ENCODE measurements at regions not wholly inside any gene's neighbourhood (a gene's known extent, or its start where the extent isn't known, plus 50 kb on each side); places are given as distances from the start of the nearest gene placed in this dataset.

DNA sequence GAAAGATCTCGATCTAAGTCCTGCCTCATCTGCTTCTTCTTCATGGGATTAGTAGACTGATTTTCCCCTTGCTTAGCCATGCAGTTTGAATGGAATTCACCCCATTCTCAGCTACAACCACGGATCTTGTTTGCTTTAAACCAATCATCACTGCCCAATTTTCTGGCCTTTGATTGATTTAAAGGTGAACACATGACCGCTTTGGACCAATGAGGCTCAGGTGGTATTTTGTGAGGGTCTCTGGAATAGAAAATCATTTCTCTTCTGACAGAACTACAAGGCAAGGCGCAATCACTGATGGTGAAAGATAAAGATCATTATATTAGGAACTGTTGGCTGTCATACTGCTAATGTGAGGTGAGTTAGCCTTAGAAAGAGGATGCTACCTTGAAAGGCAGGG lies 213.0 kb upstream of the PLEKHG7 start:
- DNase-seq = no peak

DNA sequence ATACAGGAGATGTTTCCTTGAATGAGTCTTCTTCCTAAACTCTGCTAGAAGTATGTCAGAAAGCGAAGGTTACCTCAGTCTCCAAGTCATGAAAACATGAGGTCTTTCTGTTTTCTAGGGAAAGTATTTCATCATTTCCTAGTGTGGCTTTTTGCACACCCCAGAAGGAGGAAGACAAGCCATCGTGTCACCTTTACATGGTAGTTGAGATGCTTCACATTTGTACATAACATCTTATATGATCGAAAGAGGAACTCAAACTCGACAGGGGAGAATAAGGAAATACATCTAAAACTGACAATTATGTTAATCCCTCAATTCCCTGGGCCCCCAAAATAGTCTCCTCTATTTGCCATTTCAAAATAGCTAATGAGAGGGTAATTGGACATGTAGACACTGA lies 214.1 kb upstream of the PLEKHG7 start:
- DNase-seq = no peak

DNA sequence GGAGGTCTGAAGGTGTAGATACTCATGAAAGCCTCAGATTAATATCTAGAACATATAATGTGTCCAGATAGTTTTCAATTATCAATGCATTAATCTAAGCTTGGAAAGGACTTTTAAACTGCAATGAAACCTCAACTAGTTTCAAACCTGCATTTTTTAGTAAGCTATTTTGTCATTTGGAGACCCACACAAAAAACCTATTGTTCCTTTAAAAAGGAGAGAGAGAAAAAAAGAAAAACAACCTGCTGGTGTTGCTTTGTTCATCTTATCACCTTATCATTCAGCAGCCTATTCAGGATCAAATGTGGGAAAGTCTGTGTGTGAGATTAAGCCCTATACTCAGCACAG lies 215.7 kb upstream of the PLEKHG7 start:
- no peak for DNase-seq

DNA sequence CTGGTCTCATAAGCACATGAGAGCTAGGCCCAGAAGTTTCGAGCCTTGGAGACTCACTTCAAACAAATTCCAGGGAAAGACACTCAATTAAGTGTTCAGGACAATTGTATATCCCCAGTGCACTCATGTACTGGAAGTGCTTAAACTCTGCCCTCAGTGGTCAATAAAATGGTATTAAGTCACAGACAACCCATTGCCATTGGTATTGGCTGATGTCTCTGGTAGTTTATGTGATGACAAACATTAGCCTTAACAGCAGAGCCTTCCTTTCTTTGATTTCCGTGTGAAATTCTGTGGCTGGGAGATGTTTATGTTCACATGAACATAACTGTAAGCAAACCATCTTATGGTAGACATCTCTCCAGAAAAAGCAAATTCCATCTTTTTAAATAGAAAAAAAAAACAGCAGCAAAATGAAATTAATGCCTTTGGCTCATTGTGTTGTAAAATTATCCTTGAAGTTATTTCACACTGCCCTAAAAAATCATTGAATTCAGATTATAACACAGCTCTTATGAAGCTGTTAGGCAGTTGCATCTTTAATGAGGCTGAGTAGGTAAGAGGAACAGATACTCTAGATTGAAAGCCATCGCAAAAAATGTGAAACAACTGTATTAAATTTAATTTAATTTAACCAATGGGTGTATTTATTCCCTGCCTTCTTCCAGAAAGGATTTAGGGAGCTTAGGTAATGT lies 216.2 kb upstream of the PLEKHG7 start:
- DNase-seq = no peak

DNA sequence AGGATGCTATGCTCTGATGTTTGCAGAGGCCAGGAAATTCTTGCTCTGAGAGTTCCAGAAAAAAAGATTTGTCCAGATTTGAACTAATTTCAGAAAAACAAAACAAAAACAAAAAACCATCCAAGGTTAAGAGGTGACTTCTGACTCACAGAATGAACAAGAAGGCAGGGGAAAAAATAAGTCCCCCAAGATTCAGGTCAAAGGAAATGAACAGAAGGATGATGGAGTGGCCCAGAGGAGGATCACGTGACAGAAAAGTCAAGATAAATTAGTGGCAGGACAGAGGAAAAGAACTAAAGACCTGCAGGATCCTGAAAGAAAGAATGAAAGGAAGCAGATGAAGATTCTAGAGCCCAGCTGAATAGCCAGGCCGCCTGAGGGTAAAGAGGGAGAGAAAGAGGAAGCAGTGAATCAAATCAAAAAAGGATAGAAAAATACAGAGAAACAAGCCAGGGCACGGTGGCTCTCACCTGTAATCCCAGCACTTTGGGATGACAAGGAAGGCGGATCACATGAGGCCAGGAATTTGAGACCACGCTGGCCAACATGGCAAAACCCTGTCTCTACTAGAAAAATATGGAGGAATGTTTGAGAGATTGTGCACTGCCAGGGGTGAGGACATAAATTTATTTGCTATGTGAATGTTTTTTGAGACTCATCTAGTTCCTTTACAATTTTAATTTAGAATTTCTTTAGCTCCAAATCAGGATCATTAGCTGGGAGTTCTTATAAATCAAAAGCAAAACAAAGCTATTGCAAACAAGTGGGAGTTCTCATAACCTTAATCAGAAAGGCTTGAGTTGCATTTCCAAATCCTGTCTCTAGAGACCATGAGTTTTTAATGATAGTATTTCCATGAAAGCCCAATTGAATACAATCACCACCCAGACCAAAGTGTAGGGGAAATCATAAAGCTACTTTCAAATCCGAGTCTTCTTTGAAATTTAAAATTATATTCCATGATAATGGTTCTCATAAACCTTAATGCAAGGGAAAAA lies 217.1 kb upstream of the PLEKHG7 start:
- DNase-seq = no peak

DNA sequence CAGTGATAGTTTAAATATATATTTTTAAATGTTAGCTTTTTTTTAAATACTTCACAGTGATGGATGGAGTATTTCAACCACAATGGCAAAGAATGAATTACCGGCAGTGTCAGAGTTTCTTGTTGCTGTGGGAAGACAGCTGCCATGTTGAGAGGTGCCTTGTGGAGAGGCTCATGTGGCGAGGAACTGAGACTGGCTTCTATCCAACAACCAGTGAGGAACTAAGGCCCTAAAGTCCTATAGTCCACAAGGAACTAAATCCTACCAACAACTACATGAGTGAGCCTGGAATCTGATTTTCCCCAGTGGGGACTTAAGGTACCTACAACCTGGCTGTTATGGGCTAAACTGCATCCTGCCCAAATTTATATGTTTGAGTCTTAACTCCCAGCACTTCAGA lies 220.2 kb upstream of the PLEKHG7 start:
- DNase-seq = no peak

DNA sequence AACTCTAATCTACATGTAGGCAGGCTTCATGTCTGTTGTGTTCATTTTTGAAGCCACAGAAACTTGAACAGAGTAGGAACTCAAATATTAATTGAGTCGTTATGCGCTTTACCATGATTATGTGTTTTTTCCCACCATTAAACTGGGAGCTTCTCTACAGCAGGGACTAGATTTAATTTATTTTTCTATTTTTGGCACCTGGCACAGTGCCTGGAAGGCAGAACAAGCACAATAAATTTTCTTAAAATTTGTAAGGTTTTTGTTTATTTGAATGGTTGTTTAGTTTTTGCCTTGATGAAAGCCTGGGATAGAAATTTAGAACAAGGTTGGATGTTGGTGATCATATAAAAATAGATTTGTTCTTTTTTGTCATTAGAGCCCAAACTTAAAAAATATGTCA lies 221.7 kb upstream of the PLEKHG7 start:
- no peak for DNase-seq

DNA sequence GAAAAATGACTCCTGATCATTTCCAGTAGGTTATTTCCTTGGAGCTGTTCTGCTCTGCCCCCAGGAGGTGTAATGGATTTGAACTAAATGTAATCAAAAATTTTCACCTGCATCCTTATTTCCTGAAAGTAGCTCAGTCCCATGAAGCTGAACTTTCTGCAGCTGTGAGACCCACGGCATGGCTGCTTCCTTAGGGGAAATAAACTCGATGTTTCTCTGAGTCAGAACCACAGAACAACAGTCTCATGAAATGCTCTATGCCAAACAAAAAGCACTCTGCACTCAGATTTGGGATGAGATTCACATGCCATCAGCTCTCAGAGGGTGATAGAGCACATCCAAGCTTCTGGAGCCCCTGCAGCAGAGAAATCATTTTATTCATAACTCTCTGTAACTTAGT lies 224.1 kb upstream of the PLEKHG7 start:
- DNase-seq = peak; percentile 57

DNA sequence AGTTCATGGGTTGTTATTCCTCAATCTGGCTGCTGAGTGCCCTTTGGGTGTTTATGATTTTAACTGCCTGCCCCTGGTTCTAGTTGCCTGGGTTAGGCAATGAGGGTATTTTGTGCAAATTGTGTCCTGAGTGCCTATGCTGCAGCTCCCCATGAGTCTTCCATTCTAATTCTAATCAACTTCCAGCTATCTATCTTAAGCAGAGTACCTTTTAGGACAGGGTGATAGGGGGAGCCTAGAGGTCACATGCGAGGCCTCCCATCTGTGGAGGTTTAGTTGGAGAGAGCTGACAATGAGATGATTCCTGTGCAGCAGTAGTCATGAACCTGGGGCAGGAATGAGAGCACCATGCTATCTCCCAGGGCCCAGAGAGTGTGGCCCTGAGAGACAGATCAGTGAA lies 225.9 kb upstream of the PLEKHG7 start:
- no peak for DNase-seq

DNA sequence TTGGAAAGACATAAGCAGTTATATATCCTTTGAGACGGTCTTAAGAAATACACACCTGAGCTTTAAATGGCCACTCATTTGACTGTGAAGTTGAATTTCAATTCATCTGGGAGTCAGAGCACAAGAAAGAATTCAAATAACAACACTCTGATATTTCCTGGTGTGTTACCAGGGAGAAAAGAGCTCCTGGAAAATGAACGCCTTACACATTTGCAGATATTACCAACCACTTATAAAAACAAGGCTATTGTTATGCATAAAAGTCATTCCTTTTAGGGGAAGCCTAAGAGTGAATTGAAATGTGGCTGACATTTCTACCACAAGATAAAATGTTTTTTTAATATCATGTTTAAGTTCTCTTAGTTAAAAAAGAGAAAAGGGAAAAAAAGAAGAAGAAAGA lies 229.2 kb upstream of the PLEKHG7 start:
- DNase-seq = no peak

DNA sequence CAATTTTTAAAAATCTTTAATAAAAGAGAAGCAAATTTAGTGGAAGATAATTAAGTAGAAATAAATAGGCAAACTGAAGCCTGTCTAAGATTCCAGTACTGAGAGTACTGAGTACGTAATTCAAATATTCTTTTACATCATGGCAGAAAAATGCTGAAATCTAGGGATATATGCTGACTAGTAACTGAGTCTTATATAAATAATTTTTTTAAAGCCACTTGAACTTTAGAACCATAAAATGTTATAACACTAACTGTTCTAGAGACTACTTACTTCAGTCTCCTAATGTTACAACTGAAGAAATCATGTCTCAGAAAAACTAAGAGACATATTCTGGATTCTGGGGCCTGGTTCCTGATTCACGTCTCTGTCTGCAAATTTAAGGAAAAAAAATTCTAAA lies 230.6 kb upstream of the PLEKHG7 start:
- DNase-seq = no peak

DNA sequence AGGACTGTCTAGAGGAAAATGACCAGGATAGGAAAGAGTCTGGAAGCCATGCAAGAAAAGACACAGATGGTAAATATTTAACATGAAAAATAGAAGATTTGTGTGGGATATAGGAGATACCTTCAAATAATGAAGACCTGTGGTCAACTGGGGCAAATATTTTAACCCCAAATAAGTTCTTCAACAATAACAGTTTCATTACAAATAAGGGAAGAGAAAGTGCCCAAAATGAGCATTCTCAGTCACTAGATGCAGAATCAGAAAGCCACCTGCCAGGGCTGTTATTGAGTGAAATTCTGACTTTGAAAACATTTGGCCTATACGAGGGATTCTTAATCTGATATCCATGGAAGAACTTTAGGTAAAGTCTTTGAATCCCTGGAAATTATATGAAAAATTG lies 231.2 kb upstream of the PLEKHG7 start:
- DNase-seq = no peak

DNA sequence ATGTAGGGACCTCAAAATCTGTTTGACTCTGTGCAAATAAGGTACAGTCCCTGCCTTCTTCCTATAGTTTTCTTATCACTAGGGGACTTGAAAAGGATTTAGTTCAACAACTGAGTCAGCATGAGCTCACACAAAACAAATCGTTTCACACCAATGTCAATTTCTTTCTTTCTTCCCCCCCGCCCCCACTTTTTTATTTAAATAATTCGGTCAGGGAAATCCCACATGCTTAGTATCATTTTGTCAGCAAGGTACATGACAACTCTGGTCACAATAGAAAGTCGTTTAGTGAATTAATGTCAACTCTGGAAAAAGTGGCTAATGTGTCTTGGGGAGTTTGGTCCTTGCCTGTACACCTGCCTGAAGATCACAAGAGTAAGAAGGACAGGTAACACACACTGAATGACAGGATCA lies 232.2 kb upstream of the PLEKHG7 start:
- DNase-seq = no peak

DNA sequence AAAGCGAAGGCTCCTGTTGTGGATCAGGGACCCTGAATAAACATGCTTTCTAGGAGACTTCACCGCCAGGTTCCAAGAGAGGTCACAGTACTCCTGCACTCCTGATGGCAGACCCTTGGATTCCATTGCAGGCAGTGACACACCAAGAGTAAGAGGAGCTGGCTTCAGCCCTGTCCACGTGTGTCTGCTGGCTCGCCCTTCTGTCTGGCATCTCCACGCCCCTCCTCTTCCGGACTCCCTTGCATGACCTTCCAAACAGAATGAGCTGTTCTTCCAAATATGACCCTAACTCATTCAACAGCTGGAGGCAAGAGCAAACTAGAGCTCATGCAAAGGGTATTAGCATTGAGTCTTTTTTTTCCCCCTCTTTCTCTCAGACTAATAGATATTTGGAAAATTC lies 233.0 kb upstream of the PLEKHG7 start:
- no peak for DNase-seq

DNA sequence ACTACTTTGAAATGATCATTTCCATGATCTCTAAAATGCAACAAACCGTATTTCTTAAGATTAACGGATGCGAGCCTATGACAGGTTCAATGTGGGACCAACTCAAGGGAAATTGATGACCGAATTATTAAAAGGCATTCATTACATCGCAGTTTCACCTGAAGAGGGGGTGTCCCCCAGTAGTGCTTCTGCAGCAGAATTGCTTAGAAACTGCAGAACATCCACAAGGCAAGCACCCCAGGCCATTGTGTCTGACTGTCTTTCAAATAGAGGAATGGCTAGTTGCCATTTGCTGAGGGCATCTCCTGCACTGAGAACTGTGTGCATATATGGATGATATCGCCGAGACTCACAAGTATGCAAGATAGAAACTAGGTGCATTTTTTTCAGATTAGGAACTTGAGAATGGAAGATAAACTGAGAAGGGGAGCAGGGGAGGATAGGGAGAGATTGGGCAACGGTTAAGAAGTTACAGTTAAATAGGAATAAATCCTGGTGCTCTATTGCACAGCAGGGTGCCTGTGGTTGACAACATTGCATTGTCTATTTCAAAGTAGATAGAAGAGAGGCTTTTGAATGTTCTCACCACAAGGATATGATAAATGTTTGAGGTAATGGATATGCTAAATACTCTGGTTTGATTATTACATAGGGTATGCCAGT lies 234.3 kb upstream of the PLEKHG7 start:
- DNase-seq = no peak

DNA sequence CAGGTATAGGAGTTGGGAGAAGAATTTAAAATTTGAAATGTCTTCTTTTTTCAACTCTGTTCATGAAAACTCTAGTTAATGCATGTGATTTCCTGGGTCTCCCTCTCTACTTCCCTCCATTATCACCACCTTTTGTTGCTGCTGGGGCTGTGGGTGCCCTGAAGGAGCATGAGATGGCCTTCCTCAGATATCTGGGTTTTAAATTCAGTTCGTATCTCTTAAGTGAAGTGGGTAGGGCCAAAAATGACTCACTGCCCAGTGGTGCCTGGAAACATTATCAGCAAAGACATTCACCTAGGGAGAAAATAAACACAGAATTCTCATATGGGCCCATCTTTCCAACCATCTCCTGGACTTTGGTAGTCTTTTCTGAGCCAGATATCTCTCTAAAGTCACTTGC lies 234.9 kb upstream of the PLEKHG7 start:
- no peak for DNase-seq

DNA sequence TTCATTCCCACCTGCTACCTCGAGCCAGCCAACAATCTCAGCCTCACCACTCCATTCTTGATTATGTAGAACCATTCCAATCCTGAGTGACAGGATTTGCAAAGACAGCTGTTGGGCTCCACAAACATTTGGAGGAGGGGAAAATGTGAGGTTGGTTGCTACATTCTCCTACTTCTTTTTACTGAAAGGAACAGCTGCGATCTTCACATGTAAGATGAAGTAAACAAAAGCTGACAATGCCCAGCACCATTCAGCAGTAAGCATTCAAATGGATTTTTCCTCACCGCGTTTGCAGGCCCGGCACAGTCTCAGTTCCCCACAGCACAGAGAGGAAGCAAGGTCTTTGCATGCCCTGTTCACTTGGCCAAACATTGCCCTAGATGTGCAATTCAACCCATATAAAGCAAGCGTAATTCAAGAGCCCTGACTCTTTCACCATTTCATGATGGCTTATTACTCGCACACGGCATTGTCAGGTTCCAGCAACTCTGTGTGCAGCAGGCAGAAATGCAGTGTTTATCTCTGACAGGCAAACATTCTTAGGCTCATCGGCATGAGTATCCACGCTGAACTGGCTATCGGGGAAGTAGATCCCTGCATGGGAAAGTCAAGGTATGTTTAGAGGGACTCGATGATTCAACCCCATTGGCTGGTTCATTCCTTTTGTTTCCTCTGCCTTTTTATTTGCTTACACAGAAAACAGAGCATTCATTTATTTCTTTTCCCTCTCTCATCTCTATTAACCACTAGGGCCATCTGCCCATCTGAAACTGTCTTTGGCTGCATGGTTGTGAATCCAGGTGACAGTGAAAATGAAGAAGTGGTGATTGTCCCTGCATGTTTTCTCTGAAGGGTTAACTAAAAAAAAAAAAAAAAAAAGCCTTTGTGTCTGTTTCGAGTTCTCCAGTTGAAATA lies 236.1 kb upstream of the PLEKHG7 start:
- DNase-seq = no peak

DNA sequence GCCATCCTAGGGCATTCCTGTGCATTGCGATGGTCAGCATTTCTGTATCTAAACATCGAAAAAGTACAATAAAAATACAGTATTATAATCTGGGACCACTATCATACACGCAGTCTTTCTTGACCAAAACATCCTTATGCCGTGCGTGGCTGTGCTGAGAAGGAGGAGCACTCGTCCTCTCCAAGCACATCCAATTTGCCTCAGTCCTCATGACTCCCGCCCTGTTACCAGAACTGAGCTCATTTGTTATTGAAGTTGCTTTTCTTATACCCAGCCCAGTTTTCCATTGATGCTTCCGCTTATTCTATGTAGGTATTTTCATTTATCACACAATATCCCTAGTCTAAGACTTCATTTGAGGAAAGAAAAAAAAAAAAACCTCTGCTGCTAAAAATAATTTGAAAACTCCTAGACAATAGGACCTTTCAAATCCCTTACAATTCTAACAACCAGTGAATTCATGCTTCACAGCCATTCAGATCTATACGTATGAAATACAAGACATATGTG lies 236.9 kb upstream of the PLEKHG7 start:
- no peak for DNase-seq

DNA sequence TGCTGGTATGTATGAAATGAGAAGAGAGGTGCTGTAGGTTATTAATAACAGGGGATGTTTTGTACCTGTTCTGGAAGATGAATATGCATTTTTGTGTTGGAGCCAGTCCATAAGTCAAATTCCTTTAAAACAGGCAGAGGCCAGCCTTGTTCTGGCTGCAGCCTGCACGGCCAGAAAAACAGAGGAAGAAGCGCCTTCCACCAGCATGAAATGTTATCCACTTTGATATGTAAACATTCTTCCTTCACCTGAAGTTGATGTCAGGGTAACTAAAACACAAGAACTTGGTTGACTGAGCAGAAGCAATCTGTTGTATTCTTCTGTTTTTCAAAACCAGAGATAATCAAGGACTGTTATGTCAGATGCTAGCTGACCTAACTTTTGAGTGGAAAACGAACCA lies 237.9 kb upstream of the PLEKHG7 start:
- no peak for DNase-seq

DNA sequence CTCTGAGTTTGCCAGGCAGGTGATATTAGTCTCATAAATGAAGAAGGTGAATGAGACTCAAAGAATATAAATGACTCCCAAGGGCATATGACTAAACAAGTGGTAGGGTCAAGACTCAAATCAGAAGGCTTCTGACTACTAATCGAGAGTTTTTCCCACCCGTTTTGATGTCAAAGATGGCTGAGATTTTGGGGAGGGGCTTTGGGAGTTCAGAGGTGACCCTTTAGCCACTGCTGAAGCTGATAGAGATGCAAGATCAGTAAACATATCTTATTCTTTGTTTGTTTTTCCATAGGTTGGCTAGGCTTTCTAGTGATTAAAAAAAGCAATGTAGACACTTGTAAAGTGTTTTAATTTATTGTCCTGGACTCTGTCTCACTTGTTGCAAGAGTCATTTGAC lies 239.6 kb upstream of the PLEKHG7 start:
- no peak for DNase-seq

DNA sequence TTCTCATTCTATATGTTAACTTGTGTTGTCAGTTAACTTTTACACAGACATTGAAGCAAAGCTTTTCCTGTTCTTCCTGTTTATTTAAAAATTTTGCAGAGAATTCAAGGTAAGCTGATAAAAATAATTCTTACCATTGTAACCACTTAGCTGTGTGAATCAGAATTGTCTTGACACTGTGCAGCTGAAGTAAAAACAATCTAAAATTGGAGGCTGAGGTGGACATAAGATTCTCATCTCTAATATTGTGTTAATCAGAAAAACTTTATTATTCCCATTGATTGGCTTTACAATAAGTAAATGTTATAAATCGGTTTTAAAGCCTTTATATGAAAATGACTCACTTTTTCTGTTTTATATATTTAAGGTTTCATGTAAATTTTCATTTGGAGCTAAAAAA lies 240.3 kb upstream of the PLEKHG7 start:
- DNase-seq = no peak

DNA sequence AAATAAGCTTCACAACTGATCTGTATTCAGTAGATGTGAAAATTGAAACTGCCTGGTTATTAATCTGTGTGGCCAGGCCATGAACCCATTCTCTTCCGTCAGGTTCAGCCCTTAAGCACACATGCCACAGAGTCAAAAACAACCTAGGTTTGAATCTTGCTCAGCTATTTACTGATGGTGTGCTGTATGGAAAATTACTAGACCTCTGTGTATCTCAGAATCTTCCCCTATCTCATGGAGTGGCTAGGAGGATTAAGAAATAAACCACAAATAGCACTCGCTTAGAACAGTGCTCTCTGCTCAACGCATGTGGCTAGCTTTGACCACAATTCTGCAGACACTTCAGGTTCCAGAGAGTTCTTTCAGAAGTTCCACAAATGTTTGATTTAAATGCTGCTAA lies 240.7 kb upstream of the PLEKHG7 start:
- no peak for DNase-seq

Measured in dermis blood vessel endothelial cell (primary cell).